CD4-positive, alpha-beta T cell (primary cell): ENCODE measurements at regions not wholly inside any gene's neighbourhood (a gene's known extent, or its start where the extent isn't known, plus 50 kb on each side); places are given as distances from the start of the nearest gene placed in this dataset.

Experiments used
- ATAC-seq: fragments of 200-7000 bp; cut with Tn5 transposase; one replicate; pipeline ENCODE4 v1.10.0; 2022; ENCODE audit warnings: mild to moderate bottlenecking; ENCODE audit not compliant: poor library complexity
- CTCF ChIA-PET: fragments of 350-600 bp; sonication (Branson Sonifier 250); formaldehyde crosslinking; loops from one replicate; lab custom pipeline; 2021; ENCODE audit warnings: antibody characterized with exemption, inconsistent platforms; lab: Charles Lee
- POLR2A ChIA-PET: fragments of 350-600 bp; sonication (Branson Sonifier 250); formaldehyde crosslinking; loops from one replicate; lab custom pipeline; 2021; ENCODE audit warnings: antibody characterized with exemption, inconsistent platforms; lab: Charles Lee
- DNase-seq, 14 experiments: peaks; one replicate each; pipeline ENCODE4 v3.0.0-alpha.2; 2013 to 2020; ENCODE audit warnings: mixed read lengths in 2 of 14
- H3K27ac ChIP-seq, 2 donors: one replicate each; pipeline versions ENCODE4 v1.5.1 to v1.7.0; 2013; ENCODE audit warnings: low read length in 2 of 2, low read depth in 1 of 2, mild to moderate bottlenecking in 1 of 2
- H3K27me3 ChIP-seq, 2 experiments: 1 replicate in 1 of 2; 2 replicates in 1 of 2; pipeline versions ENCODE4 v1.6.1 to v1.7.0; 2013; ENCODE audit warnings: low read length in 2 of 2, control low read depth in 1 of 2, mild to moderate bottlenecking in 1 of 2, moderate library complexity in 1 of 2; ENCODE audit not compliant: insufficient read depth in 2 of 2, control insufficient read depth in 1 of 2
- H3K36me3 ChIP-seq: one replicate; pipeline ENCODE4 v1.6.1; 2013; ENCODE audit warnings: low read length, control low read depth; ENCODE audit not compliant: insufficient read depth
- H3K4me1 ChIP-seq: one replicate; pipeline ENCODE4 v1.6.1; 2013; ENCODE audit warnings: low read length, control low read depth; ENCODE audit not compliant: insufficient read depth
- H3K4me3 ChIP-seq: one replicate; pipeline ENCODE4 v1.5.1; 2013; ENCODE audit warnings: mild to moderate bottlenecking, low read length, moderate library complexity
- H3K9me3 ChIP-seq, 2 experiments: 1 replicate in 1 of 2; 2 replicates in 1 of 2; pipeline versions ENCODE4 v1.6.1 to v1.7.0; 2013; ENCODE audit warnings: low read length in 2 of 2, mild to moderate bottlenecking in 2 of 2, control low read depth in 1 of 2, moderate library complexity in 1 of 2; ENCODE audit not compliant: control insufficient read depth in 1 of 2, insufficient read depth in 1 of 2
- H3K27ac Mint-ChIP-seq: one replicate; pipeline ENCODE4 v1.8.0; 2020; ENCODE audit warnings: mixed read lengths
- H3K27me3 Mint-ChIP-seq: one replicate; pipeline ENCODE4 v1.8.0; 2021; ENCODE audit warnings: mixed read lengths
- H3K36me3 Mint-ChIP-seq: one replicate; pipeline ENCODE4 v1.8.0; 2021; ENCODE audit warnings: low read depth, mixed read lengths
- H3K4me1 Mint-ChIP-seq: one replicate; pipeline ENCODE4 v1.8.0; 2021; ENCODE audit warnings: low read depth, mixed read lengths
- H3K4me3 Mint-ChIP-seq: one replicate; pipeline ENCODE4 v1.8.0; 2020; ENCODE audit warnings: mild to moderate bottlenecking, mixed read lengths
- H3K9me3 Mint-ChIP-seq: one replicate; pipeline ENCODE4 v1.8.0; 2020; ENCODE audit warnings: mixed read lengths
- CTCF ChIP-seq: fragments of 200-600 bp; IDR thresholded peaks from one replicate; pipeline ENCODE4 v1.8.0; 2022; ENCODE audit warnings: antibody characterized with exemption, mild to moderate bottlenecking
- intact Hi-C, 2 experiments: fragments of 100-400 bp; cut with DNase I in 1 of 2; cut with micrococcal nuclease in 1 of 2; formaldehyde crosslinking; loops; one replicate each; pipeline versions ENCODE4 v1.15.1 to v1.9.0; 2023 to 2025; cut with DNase I, micrococcal nuclease

GRCh38 chr6:6901945-6902344, 205.8 kb upstream of the RREB1 start:
- Mint-ChIP-seq H3K4me1 (no peaks in the 10 kb centered on the region), H3K27me3 (no peaks in the 10 kb centered on the region)

GRCh38 chr6:6905961-6906518, 201.7 kb upstream of the RREB1 start:
- Histone ChIP-seq H3K4me1 (no peaks in the 10 kb centered on the region), H3K36me3 (no peaks in the 10 kb centered on the region), H3K4me3 (no peak overlapping the region), H3K27ac (no peak overlapping the region), H3K27me3 (no peaks in the 10 kb centered on the region), H3K9me3 (no peaks in the 10 kb centered on the region)
- H3K9me3 Mint-ChIP-seq: no peaks in the 10 kb centered on the region
- CTCF ChIA-PET: interaction anchor here (0.7 kb wide), 1 partner anchor 323 kb away, joined by 3 read pairs; no protein-coding TSS in a partner anchor
- ATAC-seq: no peak
- H3K36me3 Mint-ChIP-seq: no peaks in the 10 kb centered on the region
- no peak overlapping the region for H3K4me3 Mint-ChIP-seq
- H3K27me3 Mint-ChIP-seq: no peaks in the 10 kb centered on the region
- DNase-seq: no peak
- intact Hi-C loops: no loop called here
- no peak overlapping the region for H3K27ac Mint-ChIP-seq
- no peak for TF ChIP-seq CTCF
- H3K4me1 Mint-ChIP-seq: no peaks in the 10 kb centered on the region
- POLR2A ChIA-PET: no interaction called here

More at GRCh38 chr6:6901945-6902344, 205.8 kb upstream of the RREB1 start:
- Histone ChIP-seq H3K27ac (no peak overlapping the region), H3K27me3 (no peaks in the 10 kb centered on the region), H3K4me1 (no peaks in the 10 kb centered on the region), H3K36me3 (no peaks in the 10 kb centered on the region), H3K4me3 (no peak overlapping the region), H3K9me3 (no peaks in the 10 kb centered on the region)
- intact Hi-C loops: no loop called here
- H3K36me3 Mint-ChIP-seq: no peaks in the 10 kb centered on the region
- no peak for DNase-seq
- ChIA-PET POLR2A (no interaction called here), CTCF (no interaction called here)
- no peak for ATAC-seq
- no peak overlapping the region for H3K4me3 Mint-ChIP-seq
- no peak overlapping the region for H3K27ac Mint-ChIP-seq
- TF ChIP-seq CTCF: no peak
- H3K9me3 Mint-ChIP-seq: no peaks in the 10 kb centered on the region

- Mint-ChIP-seq H3K4me1 (no peaks in the 10 kb centered on the region), H3K27me3 (no peaks in the 10 kb centered on the region), H3K36me3 (no peaks in the 10 kb centered on the region), H3K27ac (no peak overlapping the region), H3K9me3 (no peaks in the 10 kb centered on the region), H3K4me3 (no peak overlapping the region)
- Histone ChIP-seq H3K4me3 (no peak overlapping the region), H3K36me3 (no peaks in the 10 kb centered on the region), H3K4me1 (no peaks in the 10 kb centered on the region), H3K27ac (no peak overlapping the region), H3K27me3 (no peaks in the 10 kb centered on the region), H3K9me3 (no peaks in the 10 kb centered on the region)
- POLR2A ChIA-PET: no interaction called here
- CTCF ChIA-PET: no interaction called here
- TF ChIP-seq CTCF: no peak
- DNase-seq (no peak), ATAC-seq (no peak)
- intact Hi-C loops: no loop called here
Measured at GRCh38 chr6:6906570-6907213, 201.1 kb upstream of the RREB1 start.
